Ecto neural progenitor cell (in vitro differentiated cells): ENCODE measurements at regions not wholly inside any gene's neighbourhood (a gene's known extent, or its start where the extent isn't known, plus 50 kb on each side); places are given as distances from the start of the nearest gene placed in this dataset.

Experiments used
- DNase-seq: peaks from one replicate; pipeline ENCODE4 v3.0.0-alpha.2; 2018; ENCODE audit warnings: low spot score

DNA sequence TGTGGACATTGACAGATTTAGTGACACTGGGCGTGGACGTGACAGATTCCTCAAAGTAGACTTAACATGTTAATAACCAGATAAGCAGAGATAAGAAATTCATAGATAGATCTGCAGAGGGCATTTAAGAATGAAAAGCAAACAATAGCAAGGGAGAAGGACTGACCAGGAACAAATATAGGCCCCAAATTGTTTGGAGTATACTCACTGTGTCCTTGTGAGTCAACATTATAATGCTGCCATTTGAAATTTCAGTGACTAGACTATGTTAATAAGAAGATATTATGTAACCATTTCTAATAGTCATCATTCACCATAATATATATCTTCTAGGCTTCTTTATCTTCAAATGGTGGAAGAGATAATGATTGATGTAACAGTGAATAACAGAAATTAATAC is 78.1 kb upstream of the SLC38A11 start:
- DNase-seq = no peak

- DNase-seq = no peak
Observed at GRCh38 chr2:165032559-165032958, 77.2 kb upstream of the SLC38A11 start.

GRCh38 chr2:165024199-165024598 is 68.9 kb upstream of the SLC38A11 start:
- DNase-seq = no peak

DNA sequence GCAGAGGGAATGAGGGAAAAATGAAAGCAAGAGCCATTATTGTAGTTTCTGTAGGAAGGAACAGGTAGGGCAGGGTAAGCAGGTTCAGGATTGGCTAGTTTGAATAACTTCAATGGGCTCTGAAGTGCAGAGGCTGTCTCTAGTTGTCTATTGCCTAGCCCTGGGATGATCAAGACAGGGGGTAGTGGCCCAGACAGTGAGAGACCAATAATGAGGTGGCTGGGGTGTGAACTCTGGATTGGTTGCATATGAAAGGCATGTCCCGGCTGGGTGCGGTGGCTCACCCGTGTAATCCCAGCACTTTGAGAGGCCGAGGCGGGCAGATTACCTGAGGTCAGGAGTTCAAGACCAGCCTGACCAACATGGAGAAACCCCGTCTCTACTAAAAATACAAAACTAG is 67.5 kb upstream of the SLC38A11 start:
- no peak for DNase-seq

DNA sequence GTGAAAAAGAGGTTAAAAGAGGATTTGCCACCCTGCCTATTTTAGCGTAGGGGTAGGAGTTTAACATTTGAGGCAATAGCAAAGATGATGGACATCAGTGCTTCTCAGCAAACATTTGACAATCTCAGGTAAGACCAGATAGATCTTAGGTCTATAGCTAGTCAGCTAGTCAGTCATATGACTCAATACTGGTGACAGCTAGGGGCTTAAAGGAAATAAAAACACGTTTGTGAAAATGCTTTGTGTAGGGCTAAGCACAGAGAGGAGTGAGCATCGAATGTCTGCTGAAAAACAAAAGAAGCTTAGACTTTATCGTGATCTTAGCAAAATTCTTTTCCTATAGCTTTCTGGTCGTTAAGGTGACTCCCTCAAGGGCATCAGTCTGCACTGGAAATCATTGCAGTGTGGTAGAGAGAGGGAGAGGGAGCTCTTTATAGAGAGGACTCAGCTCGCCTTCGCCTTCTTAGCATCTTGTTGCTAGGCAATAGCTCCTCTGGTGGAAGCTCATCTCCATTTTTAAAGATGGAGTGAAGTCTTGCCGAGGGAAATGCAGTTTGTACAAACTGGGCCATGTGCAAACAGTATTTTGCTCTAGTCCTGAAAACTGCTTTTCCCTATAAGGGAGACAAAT is 62.8 kb upstream of the SLC38A11 start:
- no peak for DNase-seq

- no peak for DNase-seq
Observed at GRCh38 chr2:165016772-165017411, 61.6 kb upstream of the SLC38A11 start.

GRCh38 chr2:165015052-165015642 is 59.8 kb upstream of the SLC38A11 start:
- DNase-seq = peak; percentile 77

GRCh38 chr2:165013944-165014619 is 58.8 kb upstream of the SLC38A11 start:
- DNase-seq = no peak

GRCh38 chr2:165011199-165011598 is 55.9 kb upstream of the SLC38A11 start:
- no peak for DNase-seq

DNA sequence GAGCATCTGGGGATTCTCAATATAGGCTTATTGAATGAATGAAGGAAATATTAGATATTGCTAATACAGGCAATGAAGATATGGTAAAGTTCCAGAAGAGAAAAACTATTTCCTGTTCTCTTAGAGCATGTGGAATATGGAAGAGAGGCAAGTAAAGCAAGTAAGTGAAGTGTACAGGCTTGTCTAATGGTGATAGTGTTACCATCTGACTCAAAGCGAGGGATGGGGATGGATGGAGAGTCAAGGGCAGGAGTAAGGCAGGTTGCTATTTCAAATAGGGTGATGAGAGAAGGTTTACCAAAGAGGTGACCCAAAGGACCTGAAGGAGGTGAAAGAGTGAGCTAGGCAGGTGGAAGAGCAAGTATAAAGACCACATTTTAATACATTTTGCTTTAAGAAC is 55.2 kb upstream of the SLC38A11 start:
- no peak for DNase-seq

DNA sequence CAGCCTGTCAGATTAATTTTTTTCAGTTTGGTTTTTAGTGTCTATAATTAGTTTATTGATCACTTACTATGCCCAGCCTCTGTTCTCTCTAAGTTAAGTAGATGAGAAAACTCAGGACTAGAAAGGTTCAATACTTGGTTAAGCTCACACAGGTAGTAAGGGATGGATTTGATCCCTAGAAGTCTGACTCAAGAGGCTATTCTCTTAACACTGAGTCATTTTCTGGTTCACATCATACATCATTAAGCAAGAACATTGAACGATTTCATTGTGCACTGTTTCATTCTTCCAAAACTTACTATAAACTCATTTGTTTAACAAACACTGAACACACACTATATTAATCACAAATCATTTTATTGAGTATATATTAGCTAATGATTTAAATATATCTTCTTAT is 54.1 kb upstream of the SLC38A11 start:
- no peak for DNase-seq

DNA sequence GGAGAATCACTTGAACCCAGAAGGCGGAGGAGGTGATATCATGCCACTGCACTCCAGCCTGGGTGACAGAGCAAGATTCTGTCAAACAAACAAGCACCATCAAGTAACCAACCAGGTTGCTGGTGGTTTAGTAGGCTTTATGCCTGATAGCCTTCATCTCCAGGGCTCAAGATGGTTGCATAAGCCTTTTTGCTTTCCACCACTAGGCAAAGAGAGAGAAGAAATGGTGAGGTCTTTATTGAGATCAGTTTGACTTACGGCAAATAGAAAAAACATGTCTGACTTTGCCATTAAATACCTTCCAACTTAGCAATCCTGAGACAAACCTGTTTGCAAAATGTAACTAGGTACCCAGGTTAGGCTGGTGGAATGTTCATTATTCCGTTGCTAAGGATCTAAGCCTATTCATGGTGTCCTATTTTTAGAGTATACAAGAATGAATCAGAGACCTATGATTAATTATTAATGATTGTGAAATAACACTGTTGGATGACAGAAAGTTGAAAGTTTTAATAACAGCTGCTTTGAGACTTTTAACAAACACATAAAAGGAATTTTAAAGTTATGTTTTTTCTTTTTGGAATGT is 53.5 kb upstream of the SLC38A11 start:
- DNase-seq = no peak

- no peak for DNase-seq
Observed at GRCh38 chr2:165007161-165007744, 51.9 kb upstream of the SLC38A11 start.
